GM19438 (cell line): ENCODE measurements at regions not wholly inside any gene's neighbourhood (a gene's known extent, or its start where the extent isn't known, plus 50 kb on each side); places are given as distances from the start of the nearest gene placed in this dataset.

Experiments
- ATAC-seq: cut with Tn5 transposase; IDR thresholded peaks from one replicate; pipeline ENCODE4 v1.9.1; 2021; ENCODE audit warnings: low read depth; ENCODE audit not compliant: unreplicated experiment

DNA sequence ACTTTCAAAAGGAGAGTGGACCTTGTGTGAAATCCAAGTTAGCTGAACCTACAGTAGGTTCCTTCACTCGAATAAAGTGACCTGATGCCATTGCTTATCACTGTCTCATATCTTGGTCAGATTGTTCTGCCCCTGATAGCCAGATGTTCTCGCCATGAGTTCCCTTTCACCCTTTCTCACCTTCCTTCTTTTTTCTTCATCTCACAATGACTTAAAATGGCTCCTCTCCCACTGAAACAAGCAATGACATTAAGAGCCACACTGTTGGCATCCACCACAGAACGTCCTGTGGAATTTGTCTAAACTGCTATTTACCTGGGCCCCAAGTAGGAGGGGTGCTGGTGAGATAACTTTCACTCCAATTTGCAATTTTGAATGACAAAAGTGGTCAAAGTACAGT lies 227.6 kb upstream of the PPP1R2C start:
- no peak for ATAC-seq

GRCh38 chrX:43008356-43008755 lies 230.4 kb upstream of the PPP1R2C start:
- ATAC-seq, result no peak

- no peak for ATAC-seq
These were observed 238.1 kb upstream of the PPP1R2C start for GRCh38 chrX:43016021-43016420.

DNA sequence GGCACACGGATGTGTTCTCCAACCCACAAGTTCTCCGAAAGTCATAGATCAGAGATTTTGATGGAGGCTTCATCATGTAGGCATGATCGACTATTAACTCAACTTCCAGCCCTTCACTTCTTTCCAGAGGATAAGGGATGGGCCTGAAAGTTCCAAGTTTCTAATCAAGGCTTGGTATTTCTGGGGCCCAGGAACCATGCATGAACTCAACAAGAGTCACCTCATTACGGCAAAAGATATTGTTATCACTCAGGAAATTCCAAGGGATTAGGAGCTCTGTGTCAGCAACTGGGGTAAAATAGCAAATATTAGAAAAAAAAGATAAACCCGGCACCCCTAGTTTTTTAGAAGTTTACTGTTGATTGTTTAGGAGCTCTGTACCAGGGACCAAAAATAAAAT lies 240.1 kb upstream of the PPP1R2C start:
- no peak for ATAC-seq

- no peak for ATAC-seq
These were observed 241.1 kb upstream of the PPP1R2C start for GRCh38 chrX:43019021-43019420.

DNA sequence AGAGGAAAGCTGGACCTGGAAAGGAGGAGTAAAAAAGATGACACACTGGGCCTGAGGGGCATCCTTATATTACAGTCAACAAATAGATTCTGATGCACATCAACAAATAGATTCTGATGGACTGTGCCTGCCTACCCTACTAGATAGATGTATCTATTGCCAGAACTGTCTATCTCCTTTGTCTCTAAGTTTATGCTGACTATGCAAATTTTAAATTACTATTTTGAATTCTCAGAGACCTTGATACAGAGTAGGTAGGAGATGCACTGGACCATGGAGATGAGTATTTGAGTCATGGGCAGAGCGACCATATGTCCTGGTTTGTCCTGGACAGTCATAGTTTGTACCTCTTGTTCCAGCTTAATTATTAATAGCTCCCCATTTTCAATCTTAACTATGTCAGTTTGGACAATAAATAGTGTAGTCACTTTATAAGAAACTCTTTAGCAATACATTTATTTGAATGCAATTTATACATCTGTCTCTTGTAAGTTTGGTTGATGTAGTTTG lies 247.9 kb upstream of the PPP1R2C start:
- ATAC-seq, result no peak

- ATAC-seq, result no peak
These were observed 286.1 kb upstream of the PPP1R2C start for GRCh38 chrX:43064096-43064495.

DNA sequence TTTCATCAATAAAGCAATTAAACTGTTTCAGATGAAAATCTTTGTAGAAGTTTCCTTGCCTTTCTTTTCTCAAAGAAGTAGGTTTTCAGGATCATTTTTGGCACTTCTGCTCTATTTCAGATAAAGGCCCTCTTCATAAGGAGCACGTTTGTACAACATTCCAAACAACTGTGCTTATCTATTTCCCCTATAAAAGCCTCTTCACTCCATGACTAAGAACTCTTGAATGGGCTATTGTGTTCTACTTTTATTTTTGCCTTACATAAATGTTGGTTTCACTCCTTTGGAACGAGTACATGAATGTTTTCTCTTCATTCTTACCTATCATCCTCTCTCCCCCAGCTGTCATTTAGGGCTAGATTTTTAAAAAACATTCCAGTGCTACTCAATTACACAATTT lies 288.0 kb upstream of the PPP1R2C start:
- ATAC-seq, result no peak

DNA sequence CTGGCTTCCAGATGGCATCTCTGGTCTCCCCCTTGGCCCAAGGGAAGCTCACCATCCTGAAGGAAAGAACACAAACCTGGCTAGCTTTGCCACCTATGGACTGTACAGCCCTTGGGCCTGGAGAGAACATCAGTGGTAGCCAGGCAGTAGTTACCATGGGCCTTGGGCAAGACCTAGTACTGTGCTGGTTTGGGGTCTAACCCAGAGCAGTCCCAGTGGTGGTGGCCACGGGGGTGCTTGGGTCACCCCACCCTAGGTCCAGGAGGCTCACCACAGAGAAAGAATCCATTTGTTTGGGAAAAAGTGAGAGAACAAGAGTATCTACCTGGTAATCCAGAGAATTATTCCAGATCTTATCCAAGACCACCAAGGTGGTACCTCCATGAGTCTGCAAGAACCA lies 290.7 kb upstream of the PPP1R2C start:
- ATAC-seq, result no peak

DNA sequence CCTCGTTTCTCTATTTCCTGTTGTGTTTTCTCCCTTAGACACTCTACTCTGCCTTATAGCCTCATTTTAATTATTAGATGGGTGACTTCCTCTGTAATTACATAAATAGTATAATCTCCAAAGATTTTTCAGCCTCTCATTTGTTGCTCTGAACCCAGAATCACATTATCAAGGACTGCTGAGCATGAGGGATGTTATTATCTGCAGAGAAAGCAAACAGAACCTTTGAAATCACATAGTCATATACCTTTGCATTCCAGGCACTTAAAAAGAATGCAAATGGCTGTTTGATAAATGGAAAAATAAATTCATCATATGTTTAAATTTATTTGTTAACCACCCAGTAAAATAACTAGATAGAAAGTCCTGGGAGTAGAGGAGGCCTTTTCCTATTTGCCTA lies 305.1 kb upstream of the PPP1R2C start:
- no peak for ATAC-seq

- no peak for ATAC-seq
These were observed 309.9 kb upstream of the PPP1R2C start for GRCh38 chrX:43087830-43088229.

GRCh38 chrX:43096830-43097229 lies 318.9 kb upstream of the PPP1R2C start:
- no peak for ATAC-seq

DNA sequence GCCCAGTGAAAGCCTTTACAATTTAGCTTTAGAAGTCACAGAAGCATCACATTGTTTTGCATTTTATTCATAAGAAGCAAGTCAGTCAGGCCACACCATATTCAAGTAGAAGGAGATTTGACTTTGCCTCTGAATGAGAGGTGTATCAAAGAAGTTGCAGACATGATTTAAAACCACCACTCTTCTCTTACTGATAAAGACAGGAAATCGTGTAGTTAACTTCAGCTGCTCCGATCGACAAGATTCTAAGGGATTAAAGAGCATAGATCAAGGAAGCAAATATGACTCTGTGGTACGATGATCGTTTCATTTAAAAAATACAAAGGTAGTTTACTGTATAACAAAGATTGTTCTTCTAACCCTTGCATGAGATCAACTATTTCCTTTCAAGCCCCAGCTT lies 328.0 kb upstream of the PPP1R2C start:
- ATAC-seq, result no peak

- ATAC-seq, result no peak
These were observed 330.9 kb upstream of the PPP1R2C start for GRCh38 chrX:43108828-43109227.

GRCh38 chrX:43121637-43122036 lies 343.7 kb upstream of the PPP1R2C start:
- ATAC-seq, result no peak

DNA sequence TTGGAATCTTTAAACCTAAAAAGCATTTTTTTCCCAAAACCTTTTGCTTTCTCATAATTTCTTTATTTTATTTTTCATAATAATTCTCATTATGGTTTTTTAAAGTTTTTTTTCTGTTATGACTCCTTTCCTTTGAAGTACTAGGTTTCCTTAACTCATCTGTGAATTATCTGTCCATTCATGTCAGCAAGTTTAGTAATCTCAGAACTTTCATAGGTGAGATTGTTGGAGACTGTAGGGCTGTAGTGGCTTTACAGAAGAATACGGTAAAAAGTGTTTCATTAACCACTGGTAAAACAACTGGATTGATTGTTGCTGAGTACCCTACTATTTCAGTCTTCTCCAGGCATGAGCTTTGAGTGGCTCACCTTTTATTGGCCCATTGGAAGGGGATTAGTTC lies 361.7 kb upstream of the PPP1R2C start:
- ATAC-seq, result no peak

GRCh38 chrX:43140582-43140981 lies 362.6 kb upstream of the PPP1R2C start:
- no peak for ATAC-seq

GRCh38 chrX:43141885-43142284 lies 363.9 kb upstream of the PPP1R2C start:
- no peak for ATAC-seq

- ATAC-seq, result no peak
These were observed 370.3 kb upstream of the PPP1R2C start for GRCh38 chrX:43148305-43148704.

- no peak for ATAC-seq
These were observed 387.5 kb upstream of the PPP1R2C start for GRCh38 chrX:43165343-43165920.

- ATAC-seq, result no peak
These were observed 388.9 kb upstream of the PPP1R2C start for GRCh38 chrX:43166874-43167273.

GRCh38 chrX:43175434-43175833 lies 397.5 kb upstream of the PPP1R2C start:
- no peak for ATAC-seq

GRCh38 chrX:43176686-43177085 lies 398.7 kb upstream of the PPP1R2C start:
- no peak for ATAC-seq
